HG03025 (cell line): ENCODE measurements at regions not wholly inside any gene's neighbourhood (a gene's known extent, or its start where the extent isn't known, plus 50 kb on each side); places are given as distances from the start of the nearest gene placed in this dataset.

Experiments
- ATAC-seq: cut with Tn5 transposase; IDR thresholded peaks from one replicate; pipeline ENCODE4 v1.9.1; 2021; ENCODE audit warnings: mild to moderate bottlenecking, moderate library complexity; ENCODE audit not compliant: unreplicated experiment, low FRiP score

GRCh38 chr9:88730780-88731179, 195.8 kb downstream of the NXNL2 start:
- no peak for ATAC-seq

GRCh38 chr9:88732128-88732527, 197.2 kb downstream of the NXNL2 start:
- ATAC-seq = no peak

GRCh38 chr9:88733651-88734421, 198.9 kb downstream of the NXNL2 start:
- ATAC-seq = no peak

GRCh38 chr9:88734527-88734926, 199.5 kb downstream of the NXNL2 start:
- ATAC-seq = no peak

GRCh38 chr9:88736136-88736637, 201.2 kb downstream of the NXNL2 start:
- no peak for ATAC-seq

GRCh38 chr9:88737031-88737430, 202.1 kb downstream of the NXNL2 start:
- ATAC-seq = no peak

- ATAC-seq = no peak
Measured at GRCh38 chr9:88737876-88738275, 202.9 kb downstream of the NXNL2 start.

- ATAC-seq = no peak
Measured at GRCh38 chr9:88738709-88739108, 203.7 kb downstream of the NXNL2 start.

- no peak for ATAC-seq
Measured at GRCh38 chr9:88739373-88739772, 204.4 kb downstream of the NXNL2 start.

- ATAC-seq = no peak
Measured at GRCh38 chr9:88740844-88741243, 205.9 kb downstream of the NXNL2 start.

GRCh38 chr9:88741335-88741734, 206.4 kb downstream of the NXNL2 start:
- ATAC-seq = no peak

GRCh38 chr9:88742483-88742882, 207.5 kb downstream of the NXNL2 start:
- no peak for ATAC-seq

GRCh38 chr9:88742905-88743304, 207.9 kb downstream of the NXNL2 start:
- ATAC-seq = no peak

GRCh38 chr9:88745276-88746001, 210.5 kb downstream of the NXNL2 start:
- no peak for ATAC-seq

- ATAC-seq = no peak
Measured at GRCh38 chr9:88746029-88746742, 211.2 kb downstream of the NXNL2 start.

GRCh38 chr9:88746743-88747398, 211.9 kb downstream of the NXNL2 start:
- no peak for ATAC-seq

- no peak for ATAC-seq
Measured at GRCh38 chr9:88747768-88748167, 212.8 kb downstream of the NXNL2 start.

GRCh38 chr9:88748566-88749261, 213.7 kb downstream of the NXNL2 start:
- no peak for ATAC-seq

GRCh38 chr9:88749420-88749819, 214.4 kb downstream of the NXNL2 start:
- ATAC-seq = no peak

GRCh38 chr9:88750832-88751360, 215.9 kb downstream of the NXNL2 start:
- ATAC-seq = no peak
